Adipocyte (in vitro differentiated cells): ENCODE measurements at regions not wholly inside any gene's neighbourhood (a gene's known extent, or its start where the extent isn't known, plus 50 kb on each side); places are given as distances from the start of the nearest gene placed in this dataset.

ENCODE experiments used
- DNase-seq: peaks from one replicate; pipeline ENCODE4 v3.0.0-alpha.2; 2015; ENCODE audit warnings: low read depth
- H3K27me3 ChIP-seq: replicated peaks from 2 replicates; pipeline ENCODE4 v1.7.0; 2013; ENCODE audit warnings: mild to moderate bottlenecking, low read length, moderate library complexity; ENCODE audit not compliant: control insufficient read depth, insufficient read depth
- H3K36me3 ChIP-seq: 2 replicates; pipeline ENCODE4 v1.7.0; 2013; ENCODE audit warnings: low read length, mild to moderate bottlenecking, moderate library complexity; ENCODE audit not compliant: control insufficient read depth, insufficient read depth, severe bottlenecking
- H3K4me1 ChIP-seq: 2 replicates; pipeline ENCODE4 v1.7.0; 2013; ENCODE audit warnings: mild to moderate bottlenecking, low read length, moderate library complexity; ENCODE audit not compliant: control insufficient read depth, insufficient read depth
- H3K4me3 ChIP-seq: 2 replicates; pipeline ENCODE4 v1.7.0; 2013; ENCODE audit warnings: mild to moderate bottlenecking, low read length, moderate library complexity
- H3K9ac ChIP-seq: 2 replicates; pipeline ENCODE4 v1.7.0; 2013; ENCODE audit warnings: mild to moderate bottlenecking, low read length, moderate library complexity
- H3K9me3 ChIP-seq: 2 replicates; pipeline ENCODE4 v1.7.0; 2013; ENCODE audit warnings: mild to moderate bottlenecking, low read length, moderate library complexity; ENCODE audit not compliant: control insufficient read depth

GRCh38 chr15:39315206-39315850, 265.6 kb upstream of the THBS1 start:
- Histone ChIP-seq H3K9me3 (peaks cover 6% of the 10 kb centered on the region), H3K27me3 (no peaks in the 10 kb centered on the region), H3K9ac (no peak overlapping the region), H3K4me1 (no peaks in the 10 kb centered on the region), H3K4me3 (no peak overlapping the region), H3K36me3 (no peaks in the 10 kb centered on the region)
- DNase-seq, result no peak

- H3K27me3 ChIP-seq, result no peaks in the 10 kb centered on the region
- H3K4me1 ChIP-seq, result no peaks in the 10 kb centered on the region
- H3K9me3 ChIP-seq, result peaks cover 13% of the 10 kb centered on the region
- H3K4me3 ChIP-seq, result no peak overlapping the region
- no peaks in the 10 kb centered on the region for H3K36me3 ChIP-seq
- H3K9ac ChIP-seq, result no peak overlapping the region
- no peak for DNase-seq
Observed at GRCh38 chr15:39317225-39317624, 263.7 kb upstream of the THBS1 start.

GRCh38 chr15:39318231-39318630, 262.6 kb upstream of the THBS1 start:
- Histone ChIP-seq H3K36me3 (no peaks in the 10 kb centered on the region), H3K9me3 (peaks cover 13% of the 10 kb centered on the region), H3K4me1 (no peaks in the 10 kb centered on the region), H3K9ac (no peak overlapping the region), H3K27me3 (no peaks in the 10 kb centered on the region), H3K4me3 (no peak overlapping the region)
- no peak for DNase-seq

- Histone ChIP-seq H3K4me1 (no peaks in the 10 kb centered on the region), H3K36me3 (no peaks in the 10 kb centered on the region), H3K4me3 (no peak overlapping the region), H3K9me3 (peaks cover 13% of the 10 kb centered on the region), H3K27me3 (no peaks in the 10 kb centered on the region), H3K9ac (no peak overlapping the region)
- DNase-seq, result no peak
Observed at GRCh38 chr15:39320355-39320754, 260.5 kb upstream of the THBS1 start.

GRCh38 chr15:39320886-39321285, 260.0 kb upstream of the THBS1 start:
- no peak overlapping the region for H3K9ac ChIP-seq

GRCh38 chr15:39321977-39322376, 258.9 kb upstream of the THBS1 start:
- H3K9me3 ChIP-seq, result peaks cover 13% of the 10 kb centered on the region
- H3K4me1 ChIP-seq, result peaks cover 4% of the 10 kb centered on the region
- peak overlapping the region; percentile 46 for H3K9ac ChIP-seq
- H3K27me3 ChIP-seq, result no peaks in the 10 kb centered on the region
- DNase-seq, result peak; percentile 62
- no peaks in the 10 kb centered on the region for H3K36me3 ChIP-seq
- H3K4me3 ChIP-seq, result no peak overlapping the region

More at GRCh38 chr15:39320886-39321285, 260.0 kb upstream of the THBS1 start:
- no peaks in the 10 kb centered on the region for H3K36me3 ChIP-seq
- H3K27me3 ChIP-seq, result no peaks in the 10 kb centered on the region
- no peak for DNase-seq
- H3K9me3 ChIP-seq, result peaks cover 13% of the 10 kb centered on the region
- no peaks in the 10 kb centered on the region for H3K4me1 ChIP-seq
- no peak overlapping the region for H3K4me3 ChIP-seq

- Histone ChIP-seq H3K4me3 (no peak overlapping the region), H3K36me3 (no peaks in the 10 kb centered on the region), H3K9ac (no peak overlapping the region), H3K4me1 (peaks cover 4% of the 10 kb centered on the region), H3K9me3 (peaks cover 13% of the 10 kb centered on the region), H3K27me3 (no peaks in the 10 kb centered on the region)
- DNase-seq, result no peak
Observed at GRCh38 chr15:39323157-39323556, 257.7 kb upstream of the THBS1 start.

GRCh38 chr15:39323706-39324105, 257.2 kb upstream of the THBS1 start:
- no peaks in the 10 kb centered on the region for H3K27me3 ChIP-seq
- peaks cover 4% of the 10 kb centered on the region for H3K4me1 ChIP-seq
- H3K9me3 ChIP-seq, result peaks cover 13% of the 10 kb centered on the region
- no peaks in the 10 kb centered on the region for H3K36me3 ChIP-seq
- no peak overlapping the region for H3K9ac ChIP-seq
- no peak overlapping the region for H3K4me3 ChIP-seq
- DNase-seq, result no peak

GRCh38 chr15:39326306-39326975, 254.4 kb upstream of the THBS1 start:
- Histone ChIP-seq H3K4me3 (no peak overlapping the region), H3K4me1 (peaks cover 4% of the 10 kb centered on the region), H3K36me3 (no peaks in the 10 kb centered on the region), H3K9ac (no peak overlapping the region), H3K9me3 (no peaks in the 10 kb centered on the region), H3K27me3 (no peaks in the 10 kb centered on the region)
- no peak for DNase-seq

- H3K4me3 ChIP-seq, result no peak overlapping the region
- no peaks in the 10 kb centered on the region for H3K9me3 ChIP-seq
- DNase-seq, result no peak
- H3K4me1 ChIP-seq, result peaks cover 4% of the 10 kb centered on the region
- H3K27me3 ChIP-seq, result no peaks in the 10 kb centered on the region
- H3K9ac ChIP-seq, result no peak overlapping the region
- H3K36me3 ChIP-seq, result no peaks in the 10 kb centered on the region
Observed at GRCh38 chr15:39327005-39327730, 253.7 kb upstream of the THBS1 start.

- DNase-seq, result no peak
- Histone ChIP-seq H3K4me1 (peaks cover 15% of the 10 kb centered on the region), H3K9ac (no peak overlapping the region), H3K9me3 (no peaks in the 10 kb centered on the region), H3K27me3 (no peaks in the 10 kb centered on the region), H3K4me3 (no peak overlapping the region), H3K36me3 (no peaks in the 10 kb centered on the region)
Observed at GRCh38 chr15:39330061-39330460, 250.8 kb upstream of the THBS1 start.
